ENCODE measurements at regions not wholly inside any gene's neighbourhood (a gene's known extent, or its start where the extent isn't known, plus 50 kb on each side); places are given as distances from the start of the nearest gene placed in this dataset.

- TF ChIP-seq NR4A1 (CRISPR knock-in tag; IDR thresholded peaks at IDR 0.05) (no peak), NR4A1 (tag; IDR thresholded peaks at IDR 0.05) (no peak), TEAD2 (tag; IDR thresholded peaks at IDR 0.05) (no peak), ZBTB40 (IDR thresholded peaks at IDR 0.05) (no peak), ZBTB40 (CRISPR knock-in tag; IDR thresholded peaks at IDR 0.05) (no peak), MTA1 (IDR thresholded peaks at IDR 0.05; ENCODE audit: borderline replicate concordance) (no peak), TAF1 (IDR thresholded peaks at IDR 0.05; ENCODE audit: control insufficient read depth, extremely low read depth, insufficient read depth, low read length, severe bottlenecking) (no peak), HDAC3 (IDR thresholded peaks at IDR 0.05; ENCODE audit: borderline replicate concordance, partially characterized antibody) (no peak), ZSCAN29 (IDR thresholded peaks at IDR 0.05) (no peak), ESRRA (IDR thresholded peaks at IDR 0.05; ENCODE audit: borderline replicate concordance, low read depth) (no peak)
- TF ChIP-seq, protein P1, sequence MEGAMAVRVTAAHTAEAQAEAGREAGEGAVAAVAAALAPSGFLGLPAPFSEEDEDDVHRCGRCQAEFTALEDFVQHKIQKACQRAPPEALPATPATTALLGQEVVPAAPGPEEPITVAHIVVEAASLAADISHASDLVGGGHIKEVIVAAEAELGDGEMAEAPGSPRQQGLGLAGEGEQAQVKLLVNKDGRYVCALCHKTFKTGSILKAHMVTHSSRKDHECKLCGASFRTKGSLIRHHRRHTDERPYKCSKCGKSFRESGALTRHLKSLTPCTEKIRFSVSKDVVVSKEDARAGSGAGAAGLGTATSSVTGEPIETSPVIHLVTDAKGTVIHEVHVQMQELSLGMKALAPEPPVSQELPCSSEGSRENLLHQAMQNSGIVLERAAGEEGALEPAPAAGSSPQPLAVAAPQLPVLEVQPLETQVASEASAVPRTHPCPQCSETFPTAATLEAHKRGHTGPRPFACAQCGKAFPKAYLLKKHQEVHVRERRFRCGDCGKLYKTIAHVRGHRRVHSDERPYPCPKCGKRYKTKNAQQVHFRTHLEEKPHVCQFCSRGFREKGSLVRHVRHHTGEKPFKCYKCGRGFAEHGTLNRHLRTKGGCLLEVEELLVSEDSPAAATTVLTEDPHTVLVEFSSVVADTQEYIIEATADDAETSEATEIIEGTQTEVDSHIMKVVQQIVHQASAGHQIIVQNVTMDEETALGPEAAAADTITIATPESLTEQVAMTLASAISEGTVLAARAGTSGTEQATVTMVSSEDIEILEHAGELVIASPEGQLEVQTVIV (CRISPR knock-in tag; IDR thresholded peaks at IDR 0.05; ENCODE audit: borderline replicate concordance): no peak
Measured at GRCh38 chrX:45766981-45767501, 566.4 kb upstream of the DIPK2B start.
